GM06990 (cell line): ENCODE measurements at regions not wholly inside any gene's neighbourhood (a gene's known extent, or its start where the extent isn't known, plus 50 kb on each side); places are given as distances from the start of the nearest gene placed in this dataset.

Experiments
- DNase-seq: peaks from one replicate; pipeline ENCODE4 v3.0.0-alpha.2; 2011; ENCODE audit not compliant: insufficient read length; ENCODE audit errors: extremely low read depth
- H3K27me3 ChIP-seq: replicated peaks from 2 replicates; pipeline ENCODE4 v1.6.0; 2011; ENCODE audit warnings: low read length; ENCODE audit not compliant: control insufficient read depth, insufficient read depth
- H3K36me3 ChIP-seq: 2 replicates; pipeline ENCODE4 v1.5.1; 2011; ENCODE audit warnings: low read length; ENCODE audit not compliant: control insufficient read depth, insufficient read depth
- H3K4me3 ChIP-seq: replicated peaks from 2 replicates; pipeline ENCODE4 v1.5.1; 2011; ENCODE audit warnings: low read depth, mild to moderate bottlenecking, control low read depth, low read length
- CTCF ChIP-seq: IDR thresholded peaks from 2 replicates; pipeline ENCODE4 v1.5.1; 2011; ENCODE audit warnings: low read length, control low read depth, mild to moderate bottlenecking, inconsistent platforms; ENCODE audit not compliant: insufficient read depth, poor library complexity, severe bottlenecking

DNA sequence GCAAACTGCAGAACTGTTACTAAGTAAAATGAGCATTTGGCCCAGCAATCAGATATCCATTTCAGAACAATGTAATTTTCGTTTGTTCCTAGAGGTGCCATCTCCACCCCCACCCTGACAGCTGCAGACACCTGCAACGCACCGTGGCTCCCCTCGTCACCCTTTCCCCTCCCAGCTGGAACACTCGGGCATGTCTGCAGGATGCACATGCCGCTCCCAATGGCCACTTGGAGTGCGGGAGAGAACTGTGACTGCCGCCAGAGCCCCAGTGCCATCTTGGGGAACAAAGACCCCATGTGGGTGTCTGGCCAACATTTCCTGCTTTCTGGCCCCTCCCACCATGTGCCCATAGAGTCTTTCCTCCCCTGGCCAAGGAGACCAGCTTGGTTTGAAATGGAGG, 436.2 kb downstream of the PCDH10 start:
- no peak for DNase-seq
- no peak for TF ChIP-seq CTCF
- H3K27me3 ChIP-seq: no peaks in the 10 kb centered on the region
- no peaks in the 10 kb centered on the region for H3K36me3 ChIP-seq
- H3K4me3 ChIP-seq: no peak overlapping the region

DNA sequence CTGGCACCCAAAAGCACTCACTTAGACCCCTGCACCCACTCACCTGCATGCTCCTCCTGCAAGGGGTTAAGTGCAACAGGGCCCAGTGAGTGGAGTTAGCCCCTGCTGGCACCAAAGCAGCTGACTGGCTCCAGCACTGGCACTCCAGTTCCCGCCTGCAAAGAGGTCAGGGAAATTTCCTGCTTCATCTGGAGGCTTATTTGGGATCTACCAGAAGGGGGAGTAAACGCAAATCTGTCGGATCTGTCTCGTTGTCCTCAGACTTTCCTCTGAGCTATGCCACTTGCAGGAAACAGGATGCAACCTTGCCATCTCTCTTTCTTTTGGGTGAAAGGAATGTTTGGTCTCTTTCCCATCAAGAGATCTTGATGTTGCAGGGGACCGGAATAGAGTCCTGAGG, 435.6 kb downstream of the PCDH10 start:
- Histone ChIP-seq H3K4me3 (no peak overlapping the region), H3K36me3 (no peaks in the 10 kb centered on the region), H3K27me3 (no peaks in the 10 kb centered on the region)
- TF ChIP-seq CTCF: no peak
- DNase-seq: no peak

DNA sequence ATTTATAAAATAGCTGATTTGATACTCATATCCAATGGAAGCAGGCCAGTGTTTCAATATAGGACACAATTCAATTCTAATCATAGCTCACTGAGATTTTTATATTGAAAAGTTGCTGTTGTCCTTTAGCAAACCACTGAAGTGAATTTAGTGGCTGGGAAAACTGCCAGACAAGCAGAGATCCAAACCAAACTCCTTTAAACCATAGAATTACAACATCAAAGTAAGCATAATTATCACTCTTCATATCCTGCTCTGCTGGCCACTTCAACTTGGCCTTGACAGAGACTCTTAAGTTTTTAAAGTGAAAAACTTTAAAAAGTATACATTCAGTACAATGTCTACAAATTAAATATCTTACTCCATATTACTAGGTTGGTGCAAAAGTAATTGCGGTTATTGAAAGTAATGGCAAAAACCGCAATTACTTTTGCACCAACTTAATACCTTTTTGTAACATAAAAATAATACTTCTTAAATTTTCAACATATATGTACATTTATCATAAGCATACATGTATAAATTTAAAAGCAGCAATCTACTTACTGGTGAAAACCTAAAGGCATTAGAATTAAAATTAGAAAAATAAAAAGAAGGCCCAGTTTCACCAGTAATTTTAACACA, 433.0 kb downstream of the PCDH10 start:
- Histone ChIP-seq H3K36me3 (no peaks in the 10 kb centered on the region), H3K27me3 (no peaks in the 10 kb centered on the region), H3K4me3 (no peak overlapping the region)
- DNase-seq: no peak
- TF ChIP-seq CTCF: no peak

DNA sequence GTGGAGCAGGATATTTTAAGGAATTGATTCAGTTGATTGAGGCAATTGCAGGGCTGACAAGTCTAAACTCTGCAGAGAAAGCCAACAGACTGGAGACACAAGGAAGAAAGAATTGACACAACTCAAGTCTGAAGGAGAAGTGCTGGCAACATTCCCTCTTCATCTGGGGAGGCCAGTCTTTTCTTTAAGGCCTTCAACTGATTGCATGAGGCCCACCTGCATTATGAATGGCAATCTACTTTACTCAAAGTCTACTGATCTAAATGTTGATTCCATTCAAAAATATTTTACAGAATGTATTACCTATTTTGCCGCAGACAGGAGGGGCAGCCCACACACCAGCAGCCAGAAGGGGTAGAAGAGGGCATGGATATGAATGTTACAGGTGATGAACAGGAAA, 425.2 kb downstream of the PCDH10 start:
- TF ChIP-seq CTCF: no peak
- Histone ChIP-seq H3K27me3 (no peaks in the 10 kb centered on the region), H3K36me3 (no peaks in the 10 kb centered on the region), H3K4me3 (no peak overlapping the region)
- DNase-seq: no peak

DNA sequence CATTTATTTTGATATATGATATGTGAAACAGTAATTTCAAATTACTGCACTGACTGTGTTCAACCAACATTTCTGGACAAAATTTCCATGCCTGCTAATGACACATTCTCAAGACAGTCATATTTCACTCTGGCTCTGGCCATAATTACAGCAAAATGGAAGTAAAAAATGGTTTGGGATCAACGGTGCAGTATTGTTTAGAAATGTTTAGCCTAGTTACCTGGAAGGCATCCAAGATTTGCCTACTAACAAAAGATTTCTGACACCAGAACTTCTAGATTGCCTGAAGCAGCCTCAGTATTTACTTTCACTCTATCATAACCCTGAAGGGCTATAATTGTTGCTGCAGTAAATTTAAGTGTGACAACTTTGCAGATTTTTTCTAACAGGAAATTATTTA, 416.3 kb downstream of the PCDH10 start:
- TF ChIP-seq CTCF: no peak
- DNase-seq: no peak
- no peak overlapping the region for H3K4me3 ChIP-seq
- no peaks in the 10 kb centered on the region for H3K27me3 ChIP-seq
- H3K36me3 ChIP-seq: no peaks in the 10 kb centered on the region

DNA sequence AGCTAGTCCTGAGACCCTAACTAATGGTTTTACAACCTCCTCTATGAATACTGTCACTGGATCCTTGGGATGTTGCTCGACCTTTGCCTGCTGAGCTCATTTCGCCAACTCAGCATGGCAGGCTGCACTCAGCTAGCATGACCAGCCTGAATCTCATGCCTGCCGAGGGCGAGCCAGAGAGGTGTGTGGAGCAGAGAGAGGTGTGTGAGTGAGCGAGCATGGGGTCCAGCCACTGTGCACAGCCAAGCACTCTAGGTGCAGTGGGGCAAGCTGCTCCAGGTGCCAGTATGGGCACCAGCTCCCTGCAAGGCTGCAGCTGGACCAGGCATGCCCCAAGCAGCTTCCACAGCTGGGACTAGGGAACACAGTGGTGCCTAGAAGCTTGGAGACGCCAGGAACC, 410.9 kb downstream of the PCDH10 start:
- Histone ChIP-seq H3K4me3 (no peak overlapping the region), H3K27me3 (no peaks in the 10 kb centered on the region), H3K36me3 (no peaks in the 10 kb centered on the region)
- no peak for DNase-seq
- TF ChIP-seq CTCF: no peak
